NCI-H748 (cell line): ENCODE measurements at regions not wholly inside any gene's neighbourhood (a gene's known extent, or its start where the extent isn't known, plus 50 kb on each side); places are given as distances from the start of the nearest gene placed in this dataset.
"Not testable (repeated sequence)": the region's sequence is repeated elsewhere in the genome, so short reads cannot be mapped to it uniquely, and the experiment has no call there.

Experiments
- DNase-seq: peaks from one replicate; lab custom pipeline; 2025; ENCODE audit not compliant: unreplicated experiment; lab: John Stamatoyannopoulos, UW

DNA sequence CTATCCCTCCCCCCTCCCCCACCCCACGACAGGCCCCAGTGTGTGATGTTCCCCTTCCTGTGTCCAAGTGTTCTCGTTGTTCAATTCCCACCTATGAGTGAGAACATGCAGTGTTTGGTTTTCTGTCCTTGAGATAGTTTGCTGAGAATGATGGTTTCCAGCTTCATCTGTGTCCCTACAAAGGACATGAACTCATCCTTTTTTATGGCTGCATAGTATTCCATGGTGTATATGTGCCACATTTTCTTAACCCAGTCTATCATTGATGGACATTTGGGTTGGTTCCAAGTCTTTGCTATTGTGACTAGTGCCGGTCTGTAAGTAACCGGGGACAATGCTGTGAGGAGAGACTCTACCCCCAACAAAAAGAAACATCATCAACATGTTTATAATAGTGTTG lies 217.2 kb downstream of the SEC23IP start:
- not testable (repeated sequence) for DNase-seq

DNA sequence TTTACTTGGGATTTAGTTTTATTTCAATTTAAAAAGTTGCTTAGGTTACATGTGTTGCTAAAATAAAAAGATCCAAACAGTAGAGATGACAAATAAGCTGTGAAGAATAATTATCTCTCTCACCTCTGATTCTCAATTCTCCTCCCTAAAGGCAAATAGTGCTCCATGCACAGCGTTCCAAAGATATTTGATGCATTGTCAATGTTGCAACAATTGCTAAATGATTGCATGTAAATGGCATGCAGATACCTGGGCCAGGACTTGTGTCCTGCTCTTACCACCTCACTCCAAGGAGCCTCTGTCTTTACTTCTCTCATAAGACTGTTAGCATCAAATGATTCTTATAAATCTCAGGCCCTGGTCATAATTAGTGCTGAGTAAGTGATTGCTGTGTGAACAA lies 217.7 kb downstream of the SEC23IP start:
- no peak for DNase-seq

DNA sequence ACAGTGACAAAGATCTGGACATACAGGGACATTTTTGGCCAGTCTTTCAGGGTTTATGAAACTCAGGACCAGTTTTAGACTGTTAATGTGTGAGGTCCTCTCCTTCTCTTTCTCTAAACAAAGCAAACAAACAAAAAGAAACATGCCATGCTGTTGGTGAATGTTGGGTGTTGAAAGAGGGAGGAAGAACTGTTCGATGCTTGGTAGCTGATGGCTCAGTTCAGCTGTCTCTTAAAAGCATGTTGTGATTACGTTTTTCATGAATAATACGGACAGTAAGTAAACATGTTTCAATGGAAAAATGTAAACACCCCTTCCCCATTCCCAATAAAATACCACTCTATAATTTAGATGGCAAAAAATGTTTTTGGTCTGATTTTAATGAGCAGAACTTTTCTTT lies 219.1 kb downstream of the SEC23IP start:
- no peak for DNase-seq

DNA sequence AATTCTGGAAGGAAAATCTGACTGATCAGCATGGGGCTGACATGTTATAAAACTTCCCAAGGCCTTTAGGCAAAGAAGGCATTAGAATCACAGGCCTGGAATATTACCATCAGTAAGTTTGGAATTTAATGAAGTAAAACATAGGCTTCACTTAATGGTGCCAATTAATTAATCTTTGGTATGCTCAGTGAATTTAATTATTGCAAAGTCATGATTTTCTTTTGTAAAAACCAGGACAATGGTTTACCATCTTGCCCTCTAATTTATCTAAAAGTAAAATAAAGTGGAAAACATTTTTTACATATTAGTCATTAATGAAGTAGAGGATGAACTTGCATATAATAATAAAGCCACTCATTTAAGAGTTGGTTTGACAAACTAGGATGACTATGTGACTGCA lies 220.3 kb downstream of the SEC23IP start:
- DNase-seq: no peak

DNA sequence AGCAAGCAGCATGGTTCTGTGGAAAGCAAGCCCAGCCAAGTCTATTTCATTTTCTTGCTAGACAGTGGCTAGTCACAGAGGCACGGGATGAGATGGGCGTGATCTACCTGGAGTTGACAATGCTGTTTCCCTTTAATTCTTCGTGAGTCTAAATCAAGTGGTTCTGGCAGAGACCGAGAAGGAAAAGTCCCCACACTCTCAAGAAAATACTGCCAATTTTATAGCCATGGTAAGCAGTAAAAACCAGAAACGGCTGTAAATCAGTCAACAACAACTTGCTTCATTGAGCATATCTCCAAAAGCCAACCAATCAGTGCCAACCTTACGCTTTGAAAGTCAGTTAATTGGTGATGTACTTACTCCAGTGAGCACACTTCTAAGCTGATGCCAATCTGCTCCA lies 223.4 kb downstream of the SEC23IP start:
- no peak for DNase-seq

DNA sequence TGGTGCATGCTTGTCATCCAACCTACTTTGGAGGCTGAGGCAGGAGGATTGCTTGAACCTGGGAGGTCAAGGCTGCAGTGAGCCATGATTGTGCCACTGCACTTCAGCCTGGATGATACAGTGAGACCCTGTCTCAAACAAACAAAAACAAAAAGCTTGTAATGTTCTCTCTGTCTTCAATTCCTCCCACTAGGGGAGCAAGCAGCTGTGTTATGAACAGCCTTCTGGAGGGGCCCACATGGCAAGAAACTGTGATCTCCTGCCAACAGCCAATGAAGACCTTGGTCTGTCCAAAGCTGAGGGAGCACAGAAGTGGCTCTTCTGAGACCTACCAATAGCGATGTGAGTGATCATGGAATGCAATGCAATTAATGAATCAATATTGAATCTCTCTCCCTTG lies 229.2 kb downstream of the SEC23IP start:
- no peak for DNase-seq

DNA sequence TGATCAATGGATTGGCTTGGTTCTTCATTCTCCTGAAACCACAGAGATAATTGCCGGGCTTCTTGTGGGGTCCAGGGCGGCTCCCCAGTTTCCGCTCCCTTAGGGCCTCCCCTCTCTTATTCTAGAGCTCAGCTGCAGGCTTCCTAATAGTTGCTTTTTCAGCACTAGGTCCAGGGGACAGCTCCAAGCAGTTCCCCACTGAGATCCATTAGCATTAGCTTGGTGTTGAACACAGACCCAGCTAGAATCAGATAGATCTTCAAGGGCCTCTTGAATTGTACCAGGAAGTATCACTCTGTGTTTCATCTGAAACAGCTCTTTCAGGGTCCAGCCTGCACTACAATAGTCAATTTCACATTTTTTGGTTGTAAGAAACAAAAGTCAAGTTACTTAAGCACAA lies 238.7 kb downstream of the SEC23IP start:
- DNase-seq: no peak

DNA sequence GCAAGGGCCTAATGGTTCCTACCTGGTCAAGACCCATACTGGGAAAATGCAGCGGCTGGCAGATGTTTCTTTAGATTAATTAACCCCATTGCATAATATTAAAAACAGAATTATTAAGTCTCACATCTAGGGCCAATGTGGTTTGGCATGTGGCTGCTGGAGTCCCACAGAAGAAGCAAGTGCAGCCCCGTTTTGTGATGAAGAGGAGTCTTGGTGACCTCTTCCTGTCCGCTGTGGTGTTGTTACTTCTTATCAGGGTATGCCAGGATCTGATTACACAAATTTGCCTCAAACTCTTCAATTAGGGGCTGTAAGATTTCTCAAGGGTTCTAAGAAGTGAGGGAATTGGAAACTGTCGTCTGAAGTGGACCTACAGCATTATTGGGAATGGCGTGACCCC lies 240.3 kb downstream of the SEC23IP start:
- no peak for DNase-seq

DNA sequence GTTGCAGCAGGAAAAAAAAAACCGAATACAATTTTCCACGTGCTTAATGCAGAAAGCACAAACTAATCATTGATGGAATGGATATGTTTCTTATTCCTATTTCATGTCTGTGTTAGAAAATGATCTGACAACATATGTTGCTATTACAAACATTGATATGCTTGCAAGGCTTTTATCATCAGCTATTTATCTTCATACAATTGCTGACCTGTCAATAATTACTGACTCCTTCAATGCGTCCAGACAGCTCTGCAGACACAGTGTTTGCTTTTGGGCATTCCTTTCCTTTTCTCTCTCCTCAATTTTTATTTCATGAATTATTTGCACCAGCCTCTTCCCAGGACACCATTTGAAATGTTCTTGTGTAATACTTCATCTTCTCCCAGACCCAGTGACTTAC lies 246.2 kb downstream of the SEC23IP start:
- no peak for DNase-seq

DNA sequence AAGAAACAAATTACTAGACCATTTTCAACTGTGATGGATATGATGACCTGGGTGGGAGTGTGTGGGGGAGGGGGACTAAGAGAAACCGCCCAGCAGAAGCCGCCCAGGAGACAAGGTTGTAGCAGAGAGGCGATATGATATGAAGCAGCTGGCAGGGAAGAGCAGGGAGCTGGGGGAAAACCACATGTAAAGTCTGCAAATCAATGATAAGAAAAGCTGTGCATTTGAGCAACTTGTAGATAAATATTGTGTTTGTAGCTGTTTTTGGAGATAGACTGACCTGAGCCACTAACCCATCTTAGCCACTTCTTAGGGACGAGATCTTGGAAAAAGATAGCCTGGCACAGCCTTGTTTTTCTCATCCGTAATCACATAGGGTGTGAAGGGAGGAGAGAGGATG lies 252.6 kb downstream of the SEC23IP start:
- DNase-seq: no peak

DNA sequence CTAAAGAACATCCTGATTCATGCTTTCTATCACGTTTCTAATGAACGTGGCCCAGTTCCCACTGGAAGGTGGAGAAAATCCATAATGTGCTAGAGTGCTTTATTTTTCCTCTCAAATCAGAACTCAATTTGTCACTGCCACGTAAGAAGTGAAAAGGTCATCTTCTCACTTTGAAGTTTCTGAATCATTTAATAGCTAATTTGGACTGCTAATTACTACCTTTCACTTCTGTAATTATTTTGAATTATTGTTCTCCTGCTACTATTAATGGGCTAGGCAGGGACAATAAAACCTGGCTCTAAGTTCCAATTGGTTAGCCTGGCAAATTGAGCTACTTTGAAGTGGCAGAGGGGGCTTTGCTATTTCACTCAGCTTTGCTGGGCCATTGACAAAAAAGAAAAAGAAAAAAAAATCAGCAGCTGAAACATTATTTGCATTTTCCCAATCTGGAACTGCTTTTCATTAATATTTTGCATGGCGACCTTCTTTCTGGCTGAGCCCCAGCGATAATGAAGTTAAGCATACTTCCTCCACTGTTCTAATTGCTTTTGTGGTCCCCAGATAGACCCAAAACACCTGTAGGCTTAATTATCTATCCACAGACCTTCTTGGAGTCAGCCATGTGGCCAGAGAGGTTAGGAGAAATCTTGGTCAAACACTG lies 264.2 kb downstream of the SEC23IP start:
- peak; percentile 25 for DNase-seq

DNA sequence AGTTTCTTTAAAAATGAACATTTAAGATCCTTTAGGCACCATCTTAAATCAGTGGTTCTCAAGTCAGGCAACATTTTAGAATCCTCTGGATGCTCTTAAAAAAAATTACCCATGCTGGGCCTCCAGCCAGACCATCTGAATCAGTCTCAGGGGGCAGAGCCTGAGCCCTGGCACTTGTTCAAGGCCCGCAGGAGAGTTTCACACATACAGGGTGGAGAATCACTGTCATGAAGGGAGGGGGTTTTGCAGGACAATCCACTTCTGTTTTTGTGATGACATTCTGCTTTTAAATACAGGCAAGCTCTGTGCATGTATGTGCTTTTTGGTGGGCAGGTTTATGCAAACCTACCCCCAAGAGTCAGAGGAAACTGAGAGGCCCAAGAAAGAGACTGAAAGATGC lies 268.6 kb downstream of the SEC23IP start:
- DNase-seq: no peak

DNA sequence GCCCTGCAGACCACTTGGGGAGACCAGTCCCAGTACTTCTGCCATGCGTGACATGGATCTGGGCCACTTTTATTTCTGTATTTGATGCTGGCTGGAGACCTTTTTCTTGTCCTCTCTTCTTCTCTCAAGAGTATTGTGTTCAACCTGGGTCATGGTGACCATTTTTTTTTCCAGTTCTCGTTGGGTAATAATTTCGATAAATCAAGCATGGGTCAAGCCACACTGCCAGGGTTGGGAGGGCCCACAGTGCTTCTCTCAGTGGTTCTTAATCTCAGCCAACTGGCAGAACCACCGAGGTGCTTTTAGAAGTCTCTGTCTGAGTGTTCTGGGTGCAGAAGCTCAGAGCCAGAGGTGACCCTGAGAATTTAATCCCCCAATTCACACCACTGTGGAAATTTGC lies 269.9 kb downstream of the SEC23IP start:
- DNase-seq: no peak

DNA sequence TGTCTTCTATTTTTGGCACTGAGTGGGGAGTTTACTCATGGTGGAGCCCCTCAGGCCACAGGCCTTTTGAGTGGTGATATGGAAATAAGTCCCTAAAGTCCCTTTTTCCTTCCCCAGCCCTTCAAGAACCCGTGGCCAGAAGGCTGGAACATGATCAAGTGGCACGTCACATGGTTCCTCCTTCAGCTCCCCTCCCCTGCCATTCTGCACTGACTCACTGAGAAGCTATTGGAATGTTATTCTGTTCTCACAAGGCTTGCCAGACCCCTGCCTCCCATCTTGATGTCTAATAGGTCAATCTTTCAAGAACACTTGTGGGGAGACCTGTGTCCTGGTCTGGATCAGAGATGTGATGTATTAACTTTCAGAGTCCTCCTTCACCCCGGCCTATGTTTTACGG lies 279.8 kb downstream of the SEC23IP start:
- DNase-seq: no peak

DNA sequence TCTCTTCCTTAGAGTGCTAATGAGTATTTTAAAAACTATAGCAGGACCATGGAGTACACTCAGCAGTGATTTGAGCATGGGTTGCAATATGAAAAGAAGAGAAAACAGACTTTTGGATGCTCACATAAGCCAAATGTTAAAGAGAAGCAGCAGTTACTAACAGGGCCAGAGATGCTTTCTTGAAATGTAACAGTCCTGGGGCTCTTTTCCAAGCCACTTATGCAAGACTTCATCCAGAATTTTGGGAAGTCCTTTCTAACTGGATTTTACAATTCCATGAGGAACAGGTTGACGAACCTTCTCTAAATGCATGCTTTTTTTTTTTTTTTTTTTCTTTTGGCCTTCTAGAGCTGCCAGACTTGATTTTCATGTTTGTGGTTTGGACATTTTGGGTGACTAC lies 282.0 kb downstream of the SEC23IP start:
- no peak for DNase-seq

DNA sequence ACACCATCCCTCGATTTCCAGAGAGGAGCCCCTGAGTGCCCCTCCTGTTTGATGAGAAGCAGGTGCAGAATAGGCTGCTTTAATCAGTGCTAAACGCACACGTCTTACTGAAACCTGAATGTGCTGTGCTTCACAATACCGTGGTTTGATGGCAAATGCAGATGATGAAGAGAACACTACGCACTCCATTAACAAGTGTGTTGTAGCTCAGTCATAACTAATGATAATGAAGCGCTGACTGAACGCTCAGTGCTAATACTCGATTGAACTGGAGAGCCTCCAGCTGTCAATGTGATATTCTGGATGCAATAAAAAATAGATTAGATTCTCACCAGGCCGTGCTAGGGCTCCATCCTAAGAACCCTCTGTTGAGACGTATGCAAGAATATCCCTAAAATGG lies 279.7 kb upstream of the PLPP4 start:
- peak; percentile 21 for DNase-seq

DNA sequence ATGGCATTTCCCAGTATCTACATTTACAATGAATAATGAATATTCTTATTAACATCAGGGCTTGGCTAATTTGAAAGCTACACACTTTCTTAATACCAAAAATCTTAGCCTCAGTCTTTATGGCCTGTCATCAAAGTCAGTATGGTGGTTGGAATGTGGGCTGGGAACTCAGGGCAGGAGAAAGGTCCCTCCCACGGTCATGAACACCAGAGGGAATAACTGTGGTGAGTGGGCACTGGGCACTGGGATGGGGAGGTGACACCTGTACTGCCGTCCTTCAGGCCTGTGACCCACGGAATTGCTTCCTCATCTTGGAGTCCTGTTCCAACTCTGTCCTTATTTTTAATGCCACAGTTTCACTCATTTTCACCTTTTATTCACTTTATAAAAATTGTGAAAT lies 276.9 kb upstream of the PLPP4 start:
- no peak for DNase-seq

DNA sequence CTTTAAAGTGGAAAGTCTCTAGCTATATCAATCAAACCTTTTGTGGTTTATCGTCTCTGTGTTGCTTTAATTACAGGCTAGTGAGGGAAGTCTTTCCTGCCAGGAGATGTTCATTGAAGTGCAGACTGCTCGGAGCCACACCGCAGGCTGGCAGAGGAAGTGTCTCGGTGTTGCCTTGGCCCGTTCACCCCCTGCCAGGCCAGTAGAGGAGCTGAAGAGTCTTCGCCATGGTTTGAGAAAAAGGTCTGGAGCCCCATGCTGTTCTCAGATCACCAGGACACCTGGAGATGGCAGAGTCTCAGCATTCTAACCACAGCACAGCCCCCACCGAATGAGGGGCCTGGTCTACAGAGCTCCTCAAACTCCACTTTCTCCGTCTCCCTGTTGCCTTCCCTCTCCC lies 275.9 kb upstream of the PLPP4 start:
- DNase-seq: peak; percentile 24

DNA sequence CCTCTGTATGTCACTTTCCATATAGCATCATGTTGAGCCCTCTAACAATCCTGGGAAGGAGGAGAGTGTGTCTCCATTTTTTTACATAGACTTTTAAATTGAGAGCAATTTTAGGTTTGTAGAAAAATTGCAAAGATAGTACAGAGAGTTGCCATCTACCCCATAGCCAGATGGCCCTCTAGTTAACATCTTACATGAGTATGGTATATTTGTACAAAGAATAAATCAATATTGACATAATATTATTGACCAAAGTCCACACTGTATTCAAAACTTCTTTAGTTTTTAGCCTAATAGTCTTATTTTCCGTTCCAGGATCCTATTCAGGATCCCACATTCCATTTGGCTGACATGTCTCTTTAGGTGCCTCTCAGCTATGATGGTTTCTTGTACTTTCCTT lies 274.6 kb upstream of the PLPP4 start:
- no peak for DNase-seq

DNA sequence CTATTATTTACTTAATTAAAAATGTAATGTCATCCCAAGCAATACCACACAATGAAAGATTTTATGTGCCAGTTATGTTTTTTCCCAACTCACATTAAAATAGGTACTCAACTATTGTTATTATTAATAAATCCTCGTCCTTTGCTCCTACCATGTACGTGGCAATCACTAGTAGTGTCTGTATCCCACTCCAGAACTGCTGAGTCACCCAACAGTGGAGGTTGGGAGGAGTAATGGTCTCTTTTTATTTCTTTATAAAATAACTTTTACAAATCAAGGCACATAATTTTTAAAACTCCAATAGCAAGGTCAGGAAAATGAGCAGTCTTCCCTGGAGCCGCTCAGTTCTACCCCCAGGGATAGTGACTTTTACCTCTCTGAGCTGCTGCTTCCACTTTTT lies 273.5 kb upstream of the PLPP4 start:
- no peak for DNase-seq

DNA sequence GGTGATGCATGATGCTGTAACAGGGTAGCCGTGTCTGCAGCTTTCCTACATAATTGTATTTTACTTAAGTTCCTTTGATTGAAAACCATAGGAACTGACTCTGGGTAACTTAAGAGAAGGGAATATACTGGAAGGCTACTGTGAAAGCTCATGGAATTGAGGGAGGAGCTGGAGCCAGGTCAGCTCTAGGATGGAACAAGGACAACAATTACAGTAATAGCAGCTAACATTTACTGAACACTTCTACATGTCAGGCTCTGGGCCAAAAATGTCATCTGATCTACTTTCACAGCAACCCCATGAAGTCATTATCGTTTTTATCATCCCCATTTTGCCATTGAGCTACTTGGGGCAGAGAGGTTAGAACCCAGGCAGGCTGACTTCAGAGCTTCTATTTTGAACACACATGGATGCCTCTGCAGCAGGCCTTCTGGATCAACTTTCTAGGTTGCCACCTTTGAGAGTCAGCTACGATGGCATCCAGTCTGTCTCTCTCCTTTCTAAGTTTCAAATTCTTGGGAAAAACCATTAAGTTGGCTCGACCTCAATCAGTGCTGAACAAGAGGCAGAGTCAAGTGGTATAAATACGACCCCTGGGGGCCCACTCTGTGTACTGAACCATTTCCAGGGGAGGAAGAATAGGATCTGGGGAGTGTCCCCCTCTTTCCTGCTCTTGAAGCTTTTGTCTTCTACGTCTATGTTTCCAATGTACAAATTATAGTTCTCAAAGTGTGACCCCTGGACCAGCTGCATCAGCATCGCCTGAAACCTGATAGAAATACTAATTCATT lies 272.3 kb upstream of the PLPP4 start:
- peak; percentile 88 for DNase-seq

DNA sequence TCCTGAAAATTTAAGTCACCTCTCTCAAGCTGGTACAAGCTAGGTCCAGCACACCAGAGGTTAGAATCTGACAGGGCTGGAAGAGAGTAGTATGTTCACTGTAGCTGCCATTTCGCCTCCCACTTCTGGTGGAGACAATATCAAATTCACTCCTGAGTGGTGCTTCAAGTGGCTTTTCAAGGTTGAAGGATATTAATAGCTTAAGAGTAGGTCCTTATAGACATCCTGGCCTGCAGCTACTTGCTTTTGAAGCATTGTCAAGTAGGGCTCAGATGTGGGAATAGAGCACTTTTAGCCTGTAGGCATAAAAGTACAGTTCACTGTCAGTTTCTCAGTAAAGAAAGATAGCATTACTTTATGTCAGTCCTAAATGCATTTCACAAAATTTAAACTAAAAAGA lies 270.5 kb upstream of the PLPP4 start:
- no peak for DNase-seq

DNA sequence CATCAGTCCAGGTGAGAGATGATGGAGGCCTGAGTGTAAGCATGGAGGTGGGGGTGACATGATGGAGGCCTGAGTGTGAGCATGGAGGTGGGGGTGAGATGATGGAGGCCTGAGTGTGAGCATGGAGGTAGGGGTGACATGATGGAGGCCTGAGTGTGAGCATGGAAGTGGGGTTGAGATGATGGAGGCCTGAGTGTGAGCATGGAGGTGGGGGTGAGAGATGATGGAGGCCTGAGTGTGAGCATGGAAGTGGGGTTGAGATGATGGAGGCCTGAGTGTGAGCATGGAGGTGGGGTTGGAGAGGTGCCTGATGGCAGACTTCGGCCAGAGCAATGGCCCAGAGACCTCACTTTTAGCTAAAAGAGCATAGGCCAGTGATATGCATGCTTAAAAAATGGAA lies 269.9 kb upstream of the PLPP4 start:
- DNase-seq: not testable (repeated sequence)
